Omental fat pad (tissue), 3 donors: ENCODE measurements at regions not wholly inside any gene's neighbourhood (a gene's known extent, or its start where the extent isn't known, plus 50 kb on each side); places are given as distances from the start of the nearest gene placed in this dataset.

Source experiments
- ATAC-seq: fragments of 150-250 bp; one replicate; pipeline ENCODE4 v1.9.1; 2016; ENCODE audit warnings: mild to moderate bottlenecking, moderate library complexity; ENCODE audit not compliant: low FRiP score
- DNase-seq: peaks from one replicate; pipeline ENCODE4 v3.0.0-alpha.2; 2019; ENCODE audit warnings: low spot score
- TF ChIP-seq, protein P1 (sequence below), 3 donors: fragments of 450-650 bp; IDR thresholded peaks; one replicate each; pipeline ENCODE4 v1.5.1; 2016 to 2017; ENCODE audit warnings: antibody characterized with exemption in 3 of 3, mild to moderate bottlenecking in 3 of 3, moderate library complexity in 2 of 3

DNA sequence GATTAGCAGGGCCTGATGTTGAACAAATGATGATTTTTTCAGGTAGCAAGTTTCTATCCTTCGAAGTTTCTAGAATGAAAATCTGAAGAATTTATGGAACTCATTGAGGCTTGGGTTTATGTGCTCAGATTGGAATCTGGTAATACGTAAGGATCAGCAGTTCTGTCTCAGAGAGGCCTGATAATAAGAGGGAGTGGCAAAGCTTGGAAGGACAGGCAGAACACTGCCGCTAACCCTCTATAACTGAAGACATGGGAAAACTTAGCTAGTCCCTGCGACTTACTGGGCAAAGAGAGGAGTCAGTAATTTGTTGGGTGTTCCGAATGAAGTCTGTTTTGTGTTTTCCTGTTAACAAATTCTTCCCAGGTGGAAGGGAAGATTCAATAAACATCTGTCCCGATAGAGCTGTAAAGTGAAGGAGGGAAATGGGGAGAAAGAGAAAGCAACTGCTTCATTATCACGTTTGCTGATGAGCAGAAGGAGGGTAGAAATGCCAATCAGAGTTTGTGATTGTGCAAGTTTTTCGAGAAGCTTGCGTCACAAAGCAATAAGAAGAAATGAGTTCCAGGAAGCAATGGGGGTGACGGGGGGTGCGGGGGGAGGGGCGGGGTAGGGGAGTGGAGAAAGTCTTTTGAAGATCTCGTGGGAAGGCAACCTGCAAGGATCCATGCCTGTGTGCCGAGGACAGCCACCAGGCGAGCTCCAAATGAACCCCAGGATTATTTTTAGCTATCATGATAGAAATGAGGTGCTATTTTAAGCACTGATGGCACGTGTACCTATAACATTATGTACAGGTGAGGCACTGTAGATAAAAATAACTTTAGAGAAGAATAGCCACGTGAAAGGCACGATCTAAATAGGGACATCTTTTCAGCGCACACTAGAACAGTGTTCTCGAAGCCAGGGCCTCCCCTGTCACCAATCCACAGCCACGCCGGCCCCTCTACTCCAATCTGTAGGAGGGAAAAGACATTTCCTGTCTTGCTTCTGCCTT is 224.1 kb downstream of the FGF9 start:
- TF ChIP-seq, protein P1, sequence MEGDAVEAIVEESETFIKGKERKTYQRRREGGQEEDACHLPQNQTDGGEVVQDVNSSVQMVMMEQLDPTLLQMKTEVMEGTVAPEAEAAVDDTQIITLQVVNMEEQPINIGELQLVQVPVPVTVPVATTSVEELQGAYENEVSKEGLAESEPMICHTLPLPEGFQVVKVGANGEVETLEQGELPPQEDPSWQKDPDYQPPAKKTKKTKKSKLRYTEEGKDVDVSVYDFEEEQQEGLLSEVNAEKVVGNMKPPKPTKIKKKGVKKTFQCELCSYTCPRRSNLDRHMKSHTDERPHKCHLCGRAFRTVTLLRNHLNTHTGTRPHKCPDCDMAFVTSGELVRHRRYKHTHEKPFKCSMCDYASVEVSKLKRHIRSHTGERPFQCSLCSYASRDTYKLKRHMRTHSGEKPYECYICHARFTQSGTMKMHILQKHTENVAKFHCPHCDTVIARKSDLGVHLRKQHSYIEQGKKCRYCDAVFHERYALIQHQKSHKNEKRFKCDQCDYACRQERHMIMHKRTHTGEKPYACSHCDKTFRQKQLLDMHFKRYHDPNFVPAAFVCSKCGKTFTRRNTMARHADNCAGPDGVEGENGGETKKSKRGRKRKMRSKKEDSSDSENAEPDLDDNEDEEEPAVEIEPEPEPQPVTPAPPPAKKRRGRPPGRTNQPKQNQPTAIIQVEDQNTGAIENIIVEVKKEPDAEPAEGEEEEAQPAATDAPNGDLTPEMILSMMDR (IDR thresholded peaks at IDR 0.05): no peak
- DNase-seq (no peak), ATAC-seq (peak; percentile 62)

DNA sequence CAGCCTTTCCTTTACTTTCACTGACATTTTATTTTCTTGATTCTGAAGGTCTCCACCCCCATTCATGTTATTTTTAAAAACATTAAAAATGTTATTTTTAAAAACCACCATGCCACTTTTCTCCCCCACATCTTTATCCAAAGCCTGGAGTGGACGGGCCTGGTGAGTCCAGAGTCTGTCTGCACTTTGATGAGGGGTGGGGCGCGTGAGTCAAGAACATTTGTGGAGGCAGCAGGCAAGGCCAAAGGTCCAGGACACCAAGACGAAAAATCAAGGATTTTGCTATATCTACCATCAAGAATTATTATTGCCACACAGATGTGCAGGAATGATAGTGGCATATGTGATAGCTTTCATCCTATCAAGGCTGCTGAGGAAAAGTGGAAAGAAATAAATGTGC is 224.9 kb downstream of the FGF9 start:
- ATAC-seq: no peak
- no peak for DNase-seq
- TF ChIP-seq, protein P1 (IDR thresholded peaks at IDR 0.05): no peak

DNA sequence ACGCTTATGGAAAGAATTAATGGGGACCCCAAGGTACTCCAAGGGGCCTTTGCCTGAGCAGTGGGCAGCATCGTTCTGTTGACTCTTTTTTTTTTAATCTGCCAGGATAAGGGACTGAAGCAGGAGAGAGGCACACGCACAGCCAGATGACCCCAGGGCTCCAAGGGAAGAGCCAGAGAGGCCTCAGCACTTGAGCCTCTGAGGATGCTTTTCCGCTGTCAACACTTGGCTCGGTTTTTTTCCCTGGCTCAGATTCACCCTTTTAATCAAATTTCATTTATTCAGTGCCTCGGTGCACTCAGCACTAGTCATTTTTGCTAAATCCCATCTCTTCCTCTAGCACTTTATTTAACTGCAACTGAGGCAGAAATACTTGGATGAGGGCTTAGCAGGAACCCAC is 226.3 kb downstream of the FGF9 start:
- DNase-seq: no peak
- no peak for ATAC-seq
- TF ChIP-seq, protein P1 (IDR thresholded peaks at IDR 0.05): no peak

DNA sequence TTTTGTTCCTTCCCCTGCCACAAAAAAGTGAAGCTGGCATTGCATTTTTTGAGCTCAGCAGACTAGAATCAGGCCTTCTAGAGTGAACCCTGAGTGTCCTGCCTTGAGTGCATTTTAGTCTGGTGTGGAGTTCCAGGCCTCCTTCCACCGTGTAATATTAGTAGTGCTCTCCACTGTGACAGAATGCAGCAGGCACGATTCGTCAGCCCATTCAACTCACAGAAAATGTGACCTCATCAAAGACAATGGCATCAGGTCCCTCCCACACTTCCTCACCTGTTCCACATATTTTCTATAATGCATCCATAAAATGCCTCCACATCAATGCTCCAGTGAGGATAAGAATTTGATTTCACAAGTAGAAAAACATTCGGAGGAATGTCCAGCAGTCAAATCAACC is 227.6 kb downstream of the FGF9 start:
- TF ChIP-seq, protein P1 (IDR thresholded peaks at IDR 0.05): no peak
- no peak for ATAC-seq
- no peak for DNase-seq

DNA sequence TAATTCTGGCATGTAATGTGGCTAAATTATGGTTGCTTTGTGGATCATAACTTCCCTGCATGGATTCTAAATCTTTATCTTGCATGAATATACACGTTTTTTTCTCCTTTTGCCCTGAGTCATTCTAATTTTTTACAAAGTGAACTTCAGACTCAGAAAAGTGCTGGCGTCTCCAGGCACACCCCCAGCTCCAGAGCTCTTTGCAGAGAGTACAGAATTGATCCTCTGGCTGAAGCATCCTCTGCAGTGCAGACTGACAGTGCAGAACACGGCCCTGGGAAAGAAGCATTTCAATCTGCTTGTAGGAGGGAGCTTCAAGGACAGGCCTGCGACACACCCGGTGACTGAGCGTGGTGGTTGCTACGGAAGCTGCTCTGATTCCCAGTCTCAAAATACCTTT is 228.1 kb downstream of the FGF9 start:
- TF ChIP-seq, protein P1 (IDR thresholded peaks at IDR 0.05): no peak
- ATAC-seq: no peak

DNA sequence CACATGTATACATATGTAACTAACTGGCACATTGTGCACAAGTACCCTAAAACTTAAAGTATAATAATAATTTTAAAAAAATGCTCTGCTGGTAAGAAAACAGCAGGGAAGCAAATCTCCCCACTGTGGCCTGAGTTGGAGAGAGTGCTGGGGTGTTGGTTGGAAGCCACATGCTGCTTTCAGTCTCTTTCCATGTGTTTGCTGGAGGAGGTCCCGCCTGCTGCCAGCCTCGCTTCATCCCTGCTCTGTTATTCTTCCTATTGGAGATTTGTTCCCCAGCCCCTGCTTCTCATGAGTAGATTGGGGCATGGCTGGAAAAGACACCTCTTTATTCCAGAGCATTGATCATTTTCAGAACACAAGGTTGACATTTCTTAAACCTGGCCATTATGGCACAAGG is 230.5 kb downstream of the FGF9 start:
- ATAC-seq (no peak), DNase-seq (no peak)
- TF ChIP-seq, protein P1 (IDR thresholded peaks at IDR 0.05): no peak

More for the DNA sequence above, 228.1 kb downstream of the FGF9 start:
- DNase-seq: no peak
